CD4-positive, alpha-beta T cell treated with Interleukin-6 at 100 ng/mL for 8 hours (primary cell): ENCODE measurements at regions not wholly inside any gene's neighbourhood (a gene's known extent, or its start where the extent isn't known, plus 50 kb on each side); places are given as distances from the start of the nearest gene placed in this dataset.
A peak's percentile ranks its signal among the peaks of the same experiment; 100 is the strongest.
"Not testable (repeated sequence)": the region's sequence is repeated elsewhere in the genome, so short reads cannot be mapped to it uniquely, and the experiment has no call there.

Experiments
- DNase-seq: peaks from one replicate; pipeline ENCODE4 v3.0.0-alpha.2; 2020; ENCODE audit warnings: mixed read lengths, low spot score

DNA sequence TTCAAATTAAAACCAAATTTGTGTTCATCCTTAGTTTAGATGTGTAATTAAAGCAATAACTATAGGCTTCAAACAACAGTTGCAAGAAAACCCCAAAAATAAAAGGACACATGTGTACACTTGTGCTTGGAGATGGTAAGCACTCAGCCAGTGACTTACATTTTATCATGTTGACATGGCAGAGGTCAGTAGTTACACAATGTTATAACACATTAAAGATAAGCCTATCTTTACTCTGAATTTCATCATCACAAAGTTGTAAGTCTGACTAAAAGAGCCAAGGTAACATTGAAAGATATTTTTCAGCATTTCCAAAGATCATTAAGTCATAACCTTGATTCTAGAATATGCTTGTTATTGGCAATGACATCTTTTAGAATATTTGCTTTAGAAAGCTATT, 98.5 kb upstream of the PNPLA4 start:
- no peak for DNase-seq

DNA sequence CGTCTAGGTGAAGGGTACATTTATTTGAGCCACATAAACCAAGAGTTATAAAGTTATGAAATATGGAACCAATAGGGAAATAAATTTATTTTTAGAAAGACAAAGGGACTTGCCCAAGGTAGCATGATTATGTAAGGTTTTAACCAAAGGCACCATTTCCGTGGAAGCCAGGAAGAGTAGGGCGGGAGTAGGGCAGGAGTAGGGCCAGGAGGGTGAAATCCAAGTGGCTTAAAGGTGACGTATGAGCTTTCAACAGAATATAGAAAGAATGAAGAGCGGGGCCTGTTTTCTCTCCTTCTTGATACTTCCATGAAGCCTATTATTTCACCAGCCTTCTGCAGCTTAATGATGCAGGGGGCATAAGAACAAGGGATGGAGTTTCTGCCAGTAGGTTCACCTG, 91.7 kb upstream of the PNPLA4 start:
- DNase-seq, result no peak

DNA sequence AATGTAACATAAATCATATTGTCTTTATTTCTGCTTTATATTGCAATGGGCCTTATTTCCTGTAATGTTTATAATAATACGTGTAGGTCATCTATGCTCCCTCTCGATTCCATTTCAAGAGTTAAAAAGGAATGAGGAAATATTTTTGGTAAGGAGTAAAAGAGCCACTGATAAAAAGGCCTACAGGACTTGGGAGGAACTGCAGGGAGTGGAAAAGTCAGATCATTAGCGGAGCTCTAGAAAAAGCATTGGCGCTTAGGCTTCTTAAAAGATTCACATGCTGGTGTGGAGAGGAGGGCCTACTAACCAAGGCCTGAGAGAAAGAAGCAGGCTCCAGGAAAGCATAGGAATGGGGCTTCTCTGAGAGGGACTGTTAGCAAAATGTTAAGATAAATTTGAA, 82.9 kb upstream of the PNPLA4 start:
- no peak for DNase-seq

DNA sequence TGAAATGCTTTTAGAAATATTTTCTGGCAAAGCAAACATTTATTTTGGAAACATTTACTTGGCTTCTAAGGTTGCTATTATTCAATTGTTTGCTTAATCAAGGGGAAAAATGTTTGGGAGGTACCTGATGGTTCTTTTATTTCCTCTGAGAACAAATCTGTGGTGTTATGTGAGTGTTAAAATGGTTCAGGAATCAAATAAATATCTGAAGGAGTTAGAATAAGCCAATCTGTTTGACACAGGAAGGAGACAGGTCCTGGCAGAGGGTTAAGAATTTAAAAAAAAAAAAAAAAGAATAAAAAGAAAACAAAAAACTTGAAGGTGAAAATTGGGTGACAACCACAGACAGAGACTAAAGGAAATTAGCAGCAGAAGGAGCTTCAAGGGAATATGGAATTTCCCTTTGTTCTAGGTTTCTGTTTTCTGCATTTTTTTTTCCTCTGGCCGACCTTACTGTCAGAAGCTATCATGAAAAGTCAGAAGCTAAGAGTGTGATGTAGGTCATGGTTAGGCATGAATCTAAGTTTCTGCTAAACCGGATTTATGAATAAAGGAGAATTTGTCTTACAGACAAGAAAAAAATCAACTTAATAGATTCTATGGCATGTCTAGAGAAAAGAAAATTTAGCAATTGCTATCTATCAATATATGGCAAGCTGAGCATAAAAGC, 78.6 kb upstream of the PNPLA4 start:
- no peak for DNase-seq

DNA sequence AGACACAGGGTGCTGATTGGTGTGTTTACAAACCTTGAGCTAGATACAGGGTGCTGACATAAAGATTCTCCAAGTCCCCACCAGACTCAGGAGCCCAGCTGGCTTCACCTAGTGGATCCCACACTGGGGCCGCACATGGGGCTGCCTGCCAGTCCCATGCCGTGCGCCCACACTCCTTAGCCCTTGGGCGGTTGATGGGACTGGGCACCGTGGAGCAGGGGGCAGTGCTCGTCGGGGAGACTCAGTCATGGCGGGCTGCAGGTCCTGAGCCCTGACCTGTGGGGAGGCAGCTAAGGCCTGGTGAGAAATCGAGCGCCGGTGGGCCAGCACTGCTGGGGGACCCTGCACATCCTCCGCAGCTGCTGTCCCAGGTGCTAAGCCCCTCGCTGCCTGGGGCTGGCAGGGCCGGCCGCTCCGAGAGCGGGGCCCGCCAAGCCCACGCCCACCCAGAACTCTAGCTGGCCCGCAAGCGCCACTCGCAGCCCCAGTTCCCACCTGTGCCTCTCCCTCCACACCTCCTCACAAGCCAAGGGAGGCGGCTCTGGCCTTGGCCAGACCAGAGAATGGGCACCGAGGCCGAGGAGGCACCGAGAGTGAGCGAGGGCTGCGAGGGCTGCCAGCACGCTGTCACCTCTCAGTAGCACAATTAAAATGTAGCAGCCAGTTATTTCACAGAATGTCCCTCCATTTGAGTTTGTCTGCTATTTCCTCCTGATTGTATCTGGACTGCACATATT, 76.1 kb upstream of the PNPLA4 start:
- DNase-seq, result no peak

DNA sequence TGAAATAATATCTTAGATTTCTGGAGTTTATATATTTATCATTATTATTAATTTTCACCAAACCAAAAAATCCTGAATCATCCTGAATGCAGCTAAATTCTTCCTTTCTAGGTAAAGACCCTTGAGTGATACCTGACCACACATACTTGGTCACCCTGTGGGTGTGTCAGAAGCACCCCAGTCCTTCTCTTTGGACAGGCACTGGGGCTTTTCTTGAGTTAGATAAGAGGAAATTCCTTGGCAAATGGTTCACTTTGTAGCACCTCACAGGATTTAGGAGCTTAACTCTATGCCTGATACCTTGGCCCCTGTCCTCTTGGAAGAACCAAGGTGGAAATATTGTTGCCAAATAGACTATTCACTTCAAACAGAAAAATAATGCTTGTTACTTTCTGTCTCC, 69.6 kb upstream of the PNPLA4 start:
- DNase-seq, result no peak

DNA sequence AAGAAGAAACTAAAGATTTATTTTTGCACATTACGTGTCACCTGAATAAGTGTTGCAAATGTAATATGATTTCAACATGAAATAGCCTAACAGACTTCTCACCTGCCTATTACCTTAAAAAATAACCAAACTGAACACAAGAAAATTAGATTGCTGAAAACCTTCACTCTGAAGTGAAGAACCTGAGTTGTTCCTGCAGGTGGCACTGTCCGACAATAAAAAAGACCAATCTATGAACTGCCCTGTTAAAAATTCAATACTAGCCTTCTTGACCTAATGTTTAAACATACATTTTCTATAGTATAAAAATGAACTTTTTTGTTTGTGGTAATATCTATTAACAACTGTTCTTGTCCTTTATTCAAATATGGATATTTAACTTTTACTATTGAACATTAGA, 69.2 kb upstream of the PNPLA4 start:
- DNase-seq, result peak; percentile 16

DNA sequence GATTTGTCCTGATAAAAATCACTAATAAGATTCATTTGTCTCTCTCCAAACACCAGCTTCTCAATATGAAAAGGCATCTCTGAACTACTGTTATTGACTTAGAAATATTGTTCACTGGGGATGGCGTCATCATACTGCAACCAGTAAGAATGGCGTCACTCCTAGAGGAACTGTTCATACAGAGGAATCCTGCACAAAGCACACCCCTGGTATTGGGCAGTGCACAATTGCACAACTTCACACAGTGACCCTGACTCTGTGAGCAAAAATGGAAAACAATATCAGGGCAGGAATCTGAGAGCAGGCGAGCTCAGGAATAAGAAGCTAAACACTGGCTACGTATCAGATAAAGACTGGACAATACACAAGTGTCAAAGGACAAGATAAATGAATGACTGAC, 66.7 kb upstream of the PNPLA4 start:
- DNase-seq, result no peak

DNA sequence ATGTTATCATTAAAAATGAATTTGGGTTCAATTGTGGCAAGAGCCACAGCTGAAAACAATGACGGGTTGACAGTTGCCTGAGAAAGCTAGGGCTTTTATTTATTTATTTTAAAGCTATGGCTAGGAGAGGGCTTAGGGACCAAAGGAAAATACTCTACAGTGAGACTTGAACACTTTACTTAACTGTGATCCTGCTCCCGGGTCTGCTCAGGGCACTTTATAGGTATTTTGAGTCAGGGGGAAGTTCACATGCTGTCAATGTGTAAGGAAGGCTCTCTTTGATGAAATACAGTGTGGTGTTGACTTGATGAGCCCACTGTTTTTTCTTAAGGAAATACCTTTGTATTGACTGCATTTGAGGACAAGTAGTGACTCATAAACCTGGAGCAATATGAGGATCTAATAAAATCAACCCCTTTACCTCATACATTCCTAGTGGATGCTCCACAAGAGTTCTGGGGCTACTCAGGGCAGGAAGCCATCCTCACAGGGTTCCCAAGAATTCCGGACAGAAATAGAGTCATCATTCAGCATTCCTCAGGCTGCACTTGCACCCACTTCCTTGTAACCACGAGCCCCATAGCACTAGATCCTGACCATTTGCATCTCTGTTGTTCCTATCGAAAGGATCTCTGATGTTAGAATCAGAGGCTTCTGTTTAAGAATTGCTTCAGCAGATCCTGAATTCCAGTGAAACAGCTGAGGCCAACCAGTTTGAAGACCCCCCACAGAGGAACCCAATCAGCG, 61.0 kb upstream of the PNPLA4 start:
- DNase-seq, result not testable (repeated sequence)

DNA sequence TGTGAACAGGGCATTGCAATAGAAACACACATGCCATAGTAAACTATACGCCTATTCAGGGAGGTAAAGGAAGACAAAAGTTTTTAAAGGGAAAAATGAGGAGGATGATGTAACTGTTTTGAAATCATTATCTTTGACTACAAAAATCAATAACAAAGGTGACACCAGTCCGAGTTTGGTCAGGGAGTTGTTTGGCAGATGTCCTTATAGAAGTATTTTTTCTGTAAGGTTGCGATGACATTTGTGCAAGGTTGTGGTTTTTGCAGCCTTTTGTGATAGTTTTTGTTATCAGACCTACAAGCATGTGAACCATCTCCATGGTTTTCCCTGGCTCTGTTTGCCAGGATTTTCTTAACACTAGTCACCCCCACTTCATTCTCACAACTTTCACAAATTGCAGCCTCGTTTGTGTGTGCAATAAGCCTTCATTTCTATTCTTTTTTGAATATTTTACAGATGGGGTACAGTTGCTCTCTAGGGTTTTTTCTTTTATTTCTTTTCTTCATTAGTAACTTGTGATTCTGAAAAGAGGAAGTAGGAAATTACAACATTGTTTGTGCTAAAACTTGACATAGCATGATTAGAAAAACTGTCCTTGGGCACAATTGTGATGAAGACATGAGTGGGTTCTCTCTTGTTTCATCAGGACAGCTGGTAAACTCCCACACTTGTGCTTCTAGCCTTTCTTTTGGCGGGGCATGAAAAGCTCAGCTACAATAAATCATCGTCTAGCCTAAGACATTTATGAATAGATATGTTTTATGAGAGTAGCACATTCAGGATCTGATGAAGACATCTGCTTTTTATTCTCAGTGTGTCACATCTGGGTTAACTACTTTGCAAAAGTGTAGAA, 60.2 kb upstream of the PNPLA4 start:
- no peak for DNase-seq

DNA sequence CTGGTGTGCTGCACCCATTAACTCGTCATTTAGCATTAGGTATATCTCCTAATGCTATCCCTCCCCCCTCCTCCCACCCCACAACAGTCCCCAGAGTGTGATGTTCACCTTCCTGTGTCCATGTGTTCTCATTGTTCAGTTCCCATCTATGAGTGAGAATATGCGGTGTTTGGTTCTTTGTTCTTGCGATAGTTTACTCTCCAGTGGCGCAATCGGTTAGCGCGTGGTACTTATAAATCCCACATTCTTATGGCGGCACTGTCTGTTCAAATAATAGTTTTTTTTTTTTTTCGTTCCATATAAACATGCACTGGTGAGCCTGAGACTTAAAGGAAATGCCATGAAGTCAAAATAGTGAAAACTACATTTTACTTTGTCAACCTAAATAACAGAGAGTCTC, 59.5 kb upstream of the PNPLA4 start:
- not testable (repeated sequence) for DNase-seq

DNA sequence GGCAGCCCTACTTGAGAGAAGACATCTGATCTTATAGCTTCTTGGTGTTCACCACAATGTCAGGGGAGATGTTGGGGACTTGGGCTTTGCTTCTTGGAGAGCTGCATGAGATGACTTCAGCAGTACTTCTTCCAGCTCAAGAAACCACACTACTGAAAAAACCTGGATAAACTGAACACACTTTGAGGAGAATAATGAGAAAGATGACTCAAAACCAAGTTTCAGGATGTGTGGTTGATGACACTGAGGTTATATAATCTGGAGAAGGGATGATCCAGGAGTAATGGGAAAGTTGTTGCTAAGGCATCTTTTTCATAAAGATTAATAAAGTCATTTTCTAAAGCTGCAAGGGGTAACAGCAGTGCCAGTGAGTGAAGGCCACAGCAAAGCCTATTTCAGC, 58.4 kb upstream of the PNPLA4 start:
- DNase-seq, result no peak

DNA sequence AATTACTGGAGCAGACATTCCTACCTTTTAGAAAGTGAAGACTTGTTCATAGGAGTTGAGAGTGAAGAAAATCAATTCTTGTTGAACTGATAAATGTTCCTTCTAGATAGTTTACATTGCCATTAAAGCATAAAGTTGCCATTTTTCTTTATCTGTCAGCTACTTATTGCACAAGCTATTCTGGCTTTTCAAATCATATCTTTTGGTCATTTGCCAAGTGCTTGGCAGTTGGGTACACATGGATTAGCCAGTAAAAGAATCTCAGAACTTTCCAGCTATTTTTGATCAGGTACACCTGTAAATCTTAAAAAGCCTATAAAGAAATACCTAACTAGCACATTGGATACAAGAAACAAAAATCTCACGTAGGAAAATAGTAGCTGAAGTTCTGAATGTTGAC, 56.4 kb upstream of the PNPLA4 start:
- DNase-seq, result no peak
